GM12878 (cell line): ENCODE measurements at regions not wholly inside any gene's neighbourhood (a gene's known extent, or its start where the extent isn't known, plus 50 kb on each side); places are given as distances from the start of the nearest gene placed in this dataset.

Source experiments
- ATAC-seq: fragments of 200-7000 bp; cut with Tn5 transposase; 3 replicates; pipeline ENCODE4 v1.9.1; 2020; ENCODE audit warnings: mild to moderate bottlenecking, moderate library complexity
- BruUV-seq: library from RNA; stranded (reverse); fragments of 400-500 nt; replicated peaks from 2 replicates; lab custom pipeline; 2021; lab: Mats Ljungman, UMichigan
- CTCF ChIA-PET: fragments of 300-600 bp; sonication (Branson Sonifier 250); formaldehyde crosslinking; extraction: SDS; loops from one replicate; lab custom pipeline; 2021; ENCODE audit warnings: inconsistent platforms; lab: Yijun Ruan, JAX
- POLR2A ChIA-PET: fragments of 350-600 bp; formaldehyde crosslinking; extraction: SDS; loops from one replicate; lab custom pipeline; 2021; ENCODE audit warnings: inconsistent platforms; lab: Charles Lee
- RAD21 ChIA-PET: fragments of 300-600 bp; sonication (Branson Sonifier 250); formaldehyde crosslinking; loops from one replicate; lab custom pipeline; 2023; ENCODE audit warnings: antibody characterized with exemption; ENCODE audit not compliant: unreplicated experiment; lab: Charles Lee
- SMC1A ChIA-PET: fragments of 300-600 bp; sonication (Branson Sonifier 250); formaldehyde crosslinking; loops from one replicate; lab custom pipeline; 2023; ENCODE audit not compliant: unreplicated experiment, uncharacterized antibody; lab: Charles Lee
- DNase-seq: peaks from one replicate; pipeline ENCODE4 v3.0.0-alpha.2; 2011; ENCODE audit warnings: low read depth, low spot score
- FAIRE-seq: peaks from 3 replicates; lab custom pipeline; 2011; peaks lifted over from hg19 to GRCh38; lab: Jason Lieb, UNC
- H2AFZ ChIP-seq: 2 replicates; pipeline ENCODE4 v1.6.0; 2011; ENCODE audit warnings: low read depth, low read length, control low read depth; ENCODE audit not compliant: control insufficient read depth
- H3K27ac ChIP-seq: 2 replicates; pipeline ENCODE4 v1.5.1; 2011; ENCODE audit warnings: control low read depth; ENCODE audit not compliant: control insufficient read depth, insufficient read depth
- H3K27me3 ChIP-seq, 2 experiments: replicated peaks in 1 of 2; 2 replicates each; pipeline versions ENCODE4 v1.6.0 to v1.6.1; 2011; ENCODE audit warnings: low read length in 1 of 2; ENCODE audit not compliant: control insufficient read depth in 2 of 2, insufficient read depth in 2 of 2
- H3K36me3 ChIP-seq, 2 experiments: 2 replicates each; pipeline ENCODE4 v1.5.1; 2011; ENCODE audit warnings: low read length in 1 of 2; ENCODE audit not compliant: control insufficient read depth in 2 of 2, insufficient read depth in 2 of 2
- H3K4me1 ChIP-seq: 2 replicates; pipeline ENCODE4 v1.6.1; 2011; ENCODE audit warnings: mild to moderate bottlenecking, low read length, moderate library complexity, mixed read lengths; ENCODE audit not compliant: control insufficient read depth, insufficient read depth
- H3K4me2 ChIP-seq: 2 replicates; pipeline ENCODE4 v1.6.0; 2011; ENCODE audit warnings: control low read depth; ENCODE audit not compliant: control insufficient read depth, insufficient read depth
- H3K4me3 ChIP-seq: fragments of 200-600 bp; sonication (generic); 2 replicates; pipeline ENCODE4 v1.5.1; 2016
- H3K79me2 ChIP-seq: 2 replicates; pipeline ENCODE4 v1.6.0; 2011; ENCODE audit warnings: low read length; ENCODE audit not compliant: control insufficient read depth, insufficient read depth
- H3K9ac ChIP-seq: 2 replicates; pipeline ENCODE4 v1.8.0; 2011; ENCODE audit warnings: low read length, control low read depth, mixed read lengths; ENCODE audit not compliant: control insufficient read depth, insufficient read depth
- H3K9me3 ChIP-seq: replicated peaks from 3 replicates; pipeline ENCODE4 v1.5.1; 2011; ENCODE audit warnings: mild to moderate bottlenecking, low read length; ENCODE audit not compliant: control insufficient read depth, insufficient read depth
- H4K20me1 ChIP-seq: 2 replicates; pipeline ENCODE4 v1.6.0; 2011; ENCODE audit not compliant: control insufficient read depth, insufficient read depth
- BACH1 ChIP-seq: fragments of 450-650 bp; IDR thresholded peaks from 2 replicates; pipeline ENCODE4 v1.6.1; 2017; ENCODE audit warnings: mild to moderate bottlenecking, borderline replicate concordance
- BMI1 ChIP-seq: fragments of 450-650 bp; IDR thresholded peaks from 2 replicates; pipeline ENCODE4 v1.6.1; 2016; ENCODE audit warnings: mild to moderate bottlenecking, moderate library complexity, borderline replicate concordance
- FOS ChIP-seq: IDR thresholded peaks from 3 replicates; pipeline ENCODE4 v1.6.1; 2011; ENCODE audit warnings: borderline replicate concordance; ENCODE audit not compliant: insufficient read length; ENCODE audit errors: extremely low read depth
- FOXK2 ChIP-seq: fragments of 450-650 bp; IDR thresholded peaks from 2 replicates; pipeline ENCODE4 v1.6.1; 2017; ENCODE audit warnings: mild to moderate bottlenecking, moderate library complexity
- JUND ChIP-seq: IDR thresholded peaks from 2 replicates; pipeline ENCODE4 v1.6.1; 2012; ENCODE audit warnings: low read depth, mild to moderate bottlenecking, low read length, improper control_type of control experiment, moderate library complexity
- NBN ChIP-seq: fragments of 450-650 bp; IDR thresholded peaks from 2 replicates; pipeline ENCODE4 v1.6.1; 2016
- SMAD1 ChIP-seq: fragments of 450-650 bp; IDR thresholded peaks from 2 replicates; pipeline ENCODE4 v1.6.1; 2018; ENCODE audit warnings: mild to moderate bottlenecking, low read depth; ENCODE audit not compliant: partially characterized antibody
- YBX1 ChIP-seq: fragments of 450-650 bp; IDR thresholded peaks from 2 replicates; pipeline ENCODE4 v1.6.1; 2016; ENCODE audit warnings: antibody characterized with exemption
- ZNF274 ChIP-seq: IDR thresholded peaks from one replicate; pipeline ENCODE4 v1.8.0; 2011; ENCODE audit not compliant: insufficient read length, insufficient read depth
- WGBS: methylation state at CpG from one replicate; pipeline ENCODE4 v1.1.6; 2016; ENCODE audit warnings: low lambda C conversion rate; ENCODE audit not compliant: insufficient replicate concordance, insufficient coverage; ENCODE audit errors: missing lambda C conversion rate; 5-methylcytosine and 5-hydroxymethylcytosine counted together
- in situ Hi-C: fragments of 300-500 bp; cut with MboI; formaldehyde crosslinking; loops from 9 replicates; pipeline ENCODE4 v1.14.3; 2018; ENCODE audit warnings: mixed read lengths
- intact Hi-C: fragments of 100-400 bp; cut with micrococcal nuclease; formaldehyde crosslinking; loops from one replicate; pipeline ENCODE4 v1.14.2; 2022; ENCODE audit not compliant: unreplicated experiment
- TF ChIP-seq, protein P1 (sequence below): IDR thresholded peaks from 2 replicates; pipeline ENCODE4 v1.6.1; 2012; ENCODE audit warnings: low read depth, low read length, improper control_type of control experiment
- TF ChIP-seq, protein P2 (sequence below): IDR thresholded peaks from 2 replicates; pipeline ENCODE4 v1.6.1; 2012; ENCODE audit warnings: improper control_type of control experiment, low read depth, low read length; ENCODE audit not compliant: insufficient replicate concordance

- no TSS peak for BruUV-seq
- no peaks in the 10 kb centered on the region for H4K20me1 ChIP-seq
- no peak overlapping the region for H3K27ac ChIP-seq
- H3K4me3 ChIP-seq = no peak overlapping the region
- H3K9me3 ChIP-seq = no peaks in the 10 kb centered on the region; the same call in 2 of the 3 replicates
- H3K4me1 ChIP-seq = no peaks in the 10 kb centered on the region
- in situ Hi-C loops = no loop called here
- no peak overlapping the region for H3K4me2 ChIP-seq
- ChIA-PET SMC1A (no interaction called here), RAD21 (no interaction called here), CTCF (no interaction called here), POLR2A (no interaction called here)
- WGBS = 72% methylated on average over 3 of the region's 3 CpGs
- no peak overlapping the region for H3K9ac ChIP-seq
- H2AFZ ChIP-seq = no peak overlapping the region
- DNase-seq (no peak), FAIRE-seq (no peak), ATAC-seq (no peak)
- no peak for TF ChIP-seq BMI1
- no peak for TF ChIP-seq ZNF274
- TF ChIP-seq BACH1 = no peak
- TF ChIP-seq NBN = no peak
- TF ChIP-seq JUND = no peak
- TF ChIP-seq SMAD1 = no peak
- TF ChIP-seq, protein P1, sequence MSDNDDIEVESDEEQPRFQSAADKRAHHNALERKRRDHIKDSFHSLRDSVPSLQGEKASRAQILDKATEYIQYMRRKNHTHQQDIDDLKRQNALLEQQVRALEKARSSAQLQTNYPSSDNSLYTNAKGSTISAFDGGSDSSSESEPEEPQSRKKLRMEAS = no peak
- no peaks in the 10 kb centered on the region for H3K27me3 ChIP-seq
- H3K79me2 ChIP-seq = no peaks in the 10 kb centered on the region
- H3K36me3 ChIP-seq = no peaks in the 10 kb centered on the region
- intact Hi-C loops = no loop called here
Measured at GRCh38 chr22:27246558-27246957, 555.0 kb downstream of the MN1 start.

DNA sequence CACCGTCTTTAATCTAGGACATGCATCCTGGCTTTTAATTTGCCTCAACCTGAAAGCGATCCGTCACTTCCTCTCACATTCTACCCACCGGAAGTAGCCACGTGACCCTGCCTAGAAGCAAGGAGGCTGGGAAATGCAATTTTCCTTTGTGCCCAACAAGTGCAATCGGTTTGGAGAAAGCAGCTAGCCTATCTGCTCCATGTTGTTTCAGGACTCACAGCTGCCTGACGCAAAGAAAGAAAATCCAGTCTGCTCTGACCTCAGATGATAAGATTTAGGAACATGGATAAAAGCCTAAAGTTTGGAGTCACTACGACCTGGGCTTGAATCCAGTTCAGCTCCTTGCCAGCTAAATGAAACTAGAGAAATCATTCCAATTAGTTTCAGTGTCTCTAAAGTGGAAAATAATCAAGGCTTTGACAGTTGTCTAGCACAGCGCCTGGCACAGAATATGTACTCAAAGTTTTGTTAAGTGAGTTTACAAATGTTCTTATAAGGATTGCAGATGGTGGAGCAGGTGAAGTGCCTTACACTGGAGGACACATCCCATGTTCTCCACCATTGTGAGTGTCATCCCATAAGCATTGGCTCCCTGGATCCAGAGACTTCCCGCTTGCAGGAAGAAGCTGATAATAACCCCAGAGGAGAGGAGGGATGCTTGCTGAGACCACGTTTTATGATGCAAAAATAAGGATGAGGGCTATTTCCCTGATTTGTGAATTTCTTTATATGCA, 553.7 kb downstream of the MN1 start:
- no peak overlapping the region for H3K4me2 ChIP-seq
- 33% methylated on average over 11 of the region's 11 CpGs for WGBS
- in situ Hi-C loops = no loop called here
- ChIA-PET POLR2A (no interaction called here), CTCF (no interaction called here), SMC1A (no interaction called here), RAD21 (no interaction called here)
- H3K79me2 ChIP-seq = no peaks in the 10 kb centered on the region
- no peaks in the 10 kb centered on the region; the same call in 2 of the 3 replicates for H3K9me3 ChIP-seq
- H3K36me3 ChIP-seq = no peaks in the 10 kb centered on the region
- H4K20me1 ChIP-seq = no peaks in the 10 kb centered on the region
- no peaks in the 10 kb centered on the region for H3K4me1 ChIP-seq
- TF ChIP-seq FOS (no peak), YBX1 (no peak), FOXK2 (no peak)
- TF ChIP-seq, protein P2, sequence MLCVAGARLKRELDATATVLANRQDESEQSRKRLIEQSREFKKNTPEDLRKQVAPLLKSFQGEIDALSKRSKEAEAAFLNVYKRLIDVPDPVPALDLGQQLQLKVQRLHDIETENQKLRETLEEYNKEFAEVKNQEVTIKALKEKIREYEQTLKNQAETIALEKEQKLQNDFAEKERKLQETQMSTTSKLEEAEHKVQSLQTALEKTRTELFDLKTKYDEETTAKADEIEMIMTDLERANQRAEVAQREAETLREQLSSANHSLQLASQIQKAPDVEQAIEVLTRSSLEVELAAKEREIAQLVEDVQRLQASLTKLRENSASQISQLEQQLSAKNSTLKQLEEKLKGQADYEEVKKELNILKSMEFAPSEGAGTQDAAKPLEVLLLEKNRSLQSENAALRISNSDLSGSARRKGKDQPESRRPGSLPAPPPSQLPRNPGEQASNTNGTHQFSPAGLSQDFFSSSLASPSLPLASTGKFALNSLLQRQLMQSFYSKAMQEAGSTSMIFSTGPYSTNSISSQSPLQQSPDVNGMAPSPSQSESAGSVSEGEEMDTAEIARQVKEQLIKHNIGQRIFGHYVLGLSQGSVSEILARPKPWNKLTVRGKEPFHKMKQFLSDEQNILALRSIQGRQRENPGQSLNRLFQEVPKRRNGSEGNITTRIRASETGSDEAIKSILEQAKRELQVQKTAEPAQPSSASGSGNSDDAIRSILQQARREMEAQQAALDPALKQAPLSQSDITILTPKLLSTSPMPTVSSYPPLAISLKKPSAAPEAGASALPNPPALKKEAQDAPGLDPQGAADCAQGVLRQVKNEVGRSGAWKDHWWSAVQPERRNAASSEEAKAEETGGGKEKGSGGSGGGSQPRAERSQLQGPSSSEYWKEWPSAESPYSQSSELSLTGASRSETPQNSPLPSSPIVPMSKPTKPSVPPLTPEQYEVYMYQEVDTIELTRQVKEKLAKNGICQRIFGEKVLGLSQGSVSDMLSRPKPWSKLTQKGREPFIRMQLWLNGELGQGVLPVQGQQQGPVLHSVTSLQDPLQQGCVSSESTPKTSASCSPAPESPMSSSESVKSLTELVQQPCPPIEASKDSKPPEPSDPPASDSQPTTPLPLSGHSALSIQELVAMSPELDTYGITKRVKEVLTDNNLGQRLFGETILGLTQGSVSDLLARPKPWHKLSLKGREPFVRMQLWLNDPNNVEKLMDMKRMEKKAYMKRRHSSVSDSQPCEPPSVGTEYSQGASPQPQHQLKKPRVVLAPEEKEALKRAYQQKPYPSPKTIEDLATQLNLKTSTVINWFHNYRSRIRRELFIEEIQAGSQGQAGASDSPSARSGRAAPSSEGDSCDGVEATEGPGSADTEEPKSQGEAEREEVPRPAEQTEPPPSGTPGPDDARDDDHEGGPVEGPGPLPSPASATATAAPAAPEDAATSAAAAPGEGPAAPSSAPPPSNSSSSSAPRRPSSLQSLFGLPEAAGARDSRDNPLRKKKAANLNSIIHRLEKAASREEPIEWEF = no peak
- H3K27ac ChIP-seq = no peak overlapping the region
- no peak overlapping the region for H3K9ac ChIP-seq
- FAIRE-seq = no peak
- no peak for ATAC-seq
- no peak overlapping the region for H2AFZ ChIP-seq
- intact Hi-C loops = no loop called here
- BruUV-seq = no TSS peak
- no peaks in the 10 kb centered on the region for H3K27me3 ChIP-seq
- no peak for DNase-seq
- H3K4me3 ChIP-seq = no peak overlapping the region
